ENCODE measurements at regions not wholly inside any gene's neighbourhood (a gene's known extent, or its start where the extent isn't known, plus 50 kb on each side); places are given as distances from the start of the nearest gene placed in this dataset.

- no peak overlapping the region for H3K4me3 ChIP-seq (ENCODE audit: low read depth, low read length)
- TF ChIP-seq, protein P1, sequence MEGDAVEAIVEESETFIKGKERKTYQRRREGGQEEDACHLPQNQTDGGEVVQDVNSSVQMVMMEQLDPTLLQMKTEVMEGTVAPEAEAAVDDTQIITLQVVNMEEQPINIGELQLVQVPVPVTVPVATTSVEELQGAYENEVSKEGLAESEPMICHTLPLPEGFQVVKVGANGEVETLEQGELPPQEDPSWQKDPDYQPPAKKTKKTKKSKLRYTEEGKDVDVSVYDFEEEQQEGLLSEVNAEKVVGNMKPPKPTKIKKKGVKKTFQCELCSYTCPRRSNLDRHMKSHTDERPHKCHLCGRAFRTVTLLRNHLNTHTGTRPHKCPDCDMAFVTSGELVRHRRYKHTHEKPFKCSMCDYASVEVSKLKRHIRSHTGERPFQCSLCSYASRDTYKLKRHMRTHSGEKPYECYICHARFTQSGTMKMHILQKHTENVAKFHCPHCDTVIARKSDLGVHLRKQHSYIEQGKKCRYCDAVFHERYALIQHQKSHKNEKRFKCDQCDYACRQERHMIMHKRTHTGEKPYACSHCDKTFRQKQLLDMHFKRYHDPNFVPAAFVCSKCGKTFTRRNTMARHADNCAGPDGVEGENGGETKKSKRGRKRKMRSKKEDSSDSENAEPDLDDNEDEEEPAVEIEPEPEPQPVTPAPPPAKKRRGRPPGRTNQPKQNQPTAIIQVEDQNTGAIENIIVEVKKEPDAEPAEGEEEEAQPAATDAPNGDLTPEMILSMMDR (IDR thresholded peaks at IDR 0.05; ENCODE audit: insufficient read depth, low read depth, low read length, missing control alignments): no peak
- DNase-seq (ENCODE audit: low read depth): no peak
Observed at GRCh38 chr18:46257366-46257765, 153.2 kb downstream of the HAUS1 start.

DNA sequence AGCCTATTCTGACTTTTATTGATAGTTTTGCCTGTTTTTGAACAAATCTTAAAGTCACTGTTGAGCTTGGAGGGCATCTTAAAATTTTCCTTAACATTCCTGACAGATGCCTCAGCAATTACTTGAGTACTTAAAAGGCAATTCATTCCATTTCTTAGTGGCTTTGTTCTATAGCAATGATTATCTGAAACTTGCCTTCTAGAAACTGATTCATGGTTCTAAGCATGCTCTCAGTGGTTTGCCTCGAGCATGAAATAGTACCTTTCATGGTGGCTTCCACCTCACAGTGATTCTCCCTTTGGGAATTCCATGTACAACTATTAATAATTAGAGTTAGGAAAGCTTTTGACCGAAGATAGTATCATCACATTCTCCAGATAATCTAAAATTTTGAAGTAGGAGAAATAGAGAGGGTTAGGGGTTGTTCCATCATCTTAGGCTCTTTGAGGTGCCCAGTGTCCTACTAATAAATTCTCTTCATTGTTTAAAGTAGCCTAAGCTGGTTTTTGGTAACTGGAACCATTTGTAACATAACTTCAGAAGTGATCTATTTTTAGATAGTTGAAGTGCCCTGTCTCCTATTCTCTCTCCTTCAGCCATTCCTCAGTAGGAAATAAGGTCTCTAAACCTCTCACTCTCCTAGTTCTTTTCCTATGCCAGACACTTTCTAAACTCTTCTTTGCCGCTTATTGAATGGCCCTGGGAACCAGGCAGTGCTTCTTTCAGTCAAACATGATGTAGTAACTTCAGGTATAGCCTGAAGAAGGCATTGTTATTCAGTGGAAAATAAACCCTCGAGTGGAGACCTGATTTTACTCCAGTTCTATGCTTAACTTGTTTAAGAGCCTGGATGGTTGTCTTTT, 156.1 kb downstream of the HAUS1 start:
- TF ChIP-seq, protein P1 (IDR thresholded peaks at IDR 0.05; ENCODE audit: insufficient read depth, low read depth, low read length, missing control alignments): no peak
- no peak overlapping the region for H3K4me3 ChIP-seq (ENCODE audit: low read depth, low read length)
- no peak for DNase-seq (ENCODE audit: low read depth)

- no peak overlapping the region for H3K4me3 ChIP-seq (ENCODE audit: low read depth, low read length)
- DNase-seq (ENCODE audit: low read depth): no peak
- TF ChIP-seq, protein P1 (IDR thresholded peaks at IDR 0.05; ENCODE audit: insufficient read depth, low read depth, low read length, missing control alignments): no peak
Observed at GRCh38 chr18:46260879-46261143, 156.6 kb downstream of the HAUS1 start.

GRCh38 chr18:46261799-46262198, 157.6 kb downstream of the HAUS1 start:
- TF ChIP-seq, protein P1 (IDR thresholded peaks at IDR 0.05; ENCODE audit: insufficient read depth, low read depth, low read length, missing control alignments): no peak
- no peak overlapping the region for H3K4me3 ChIP-seq (ENCODE audit: low read depth, low read length)
- DNase-seq (ENCODE audit: low read depth): no peak

DNA sequence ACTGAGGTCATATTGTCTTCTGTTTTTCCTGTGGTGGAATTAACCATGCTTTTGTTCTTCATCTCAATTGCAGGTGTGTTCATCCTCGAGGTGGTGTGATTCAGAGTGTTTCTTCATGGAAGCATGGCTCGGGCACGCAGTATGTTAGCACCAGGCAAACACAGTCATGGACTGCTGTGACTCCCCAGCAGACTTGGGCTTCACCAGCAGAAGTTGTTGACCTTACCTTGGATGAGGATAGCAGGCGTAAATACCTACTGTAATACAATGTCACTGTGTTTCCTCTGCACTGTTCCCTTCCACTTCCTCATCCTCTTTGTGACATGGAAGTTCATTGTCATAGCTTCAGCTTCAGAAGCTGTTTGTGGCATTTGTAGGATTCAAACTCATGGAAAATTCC, 158.7 kb downstream of the HAUS1 start:
- H3K4me3 ChIP-seq (ENCODE audit: low read depth, low read length): no peak overlapping the region
- TF ChIP-seq, protein P1 (IDR thresholded peaks at IDR 0.05; ENCODE audit: insufficient read depth, low read depth, low read length, missing control alignments): no peak
- no peak for DNase-seq (ENCODE audit: low read depth)

DNA sequence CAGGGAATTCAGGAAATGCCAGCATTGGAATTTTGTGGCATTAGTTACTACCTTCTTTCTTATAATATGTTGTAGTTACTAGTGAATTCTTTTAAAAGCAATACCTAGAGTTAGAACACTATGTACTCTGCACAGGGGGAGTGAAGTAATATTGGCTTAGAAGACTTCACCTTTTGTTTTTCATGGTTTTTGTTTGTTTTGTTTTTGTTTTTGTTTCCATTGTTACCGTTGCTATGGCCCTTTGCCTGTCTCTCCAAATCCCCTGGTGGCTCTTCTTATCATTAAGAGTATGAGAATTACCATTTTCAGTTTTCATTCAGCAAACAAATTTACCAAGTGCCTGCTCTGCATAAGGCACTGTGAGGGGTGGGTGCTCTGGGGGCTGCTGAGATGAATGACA, 160.1 kb downstream of the HAUS1 start:
- H3K4me3 ChIP-seq (ENCODE audit: low read depth, low read length): no peak overlapping the region
- peak; percentile 53 for DNase-seq (ENCODE audit: low read depth)

More for the DNA sequence above, 160.1 kb downstream of the HAUS1 start:
- TF ChIP-seq, protein P1 (IDR thresholded peaks at IDR 0.05; ENCODE audit: insufficient read depth, low read depth, low read length, missing control alignments): no peak
